HCT116 (cell line): ENCODE measurements at regions not wholly inside any gene's neighbourhood (a gene's known extent, or its start where the extent isn't known, plus 50 kb on each side); places are given as distances from the start of the nearest gene placed in this dataset.

Experiments
- ATAC-seq: fragments of 200-7000 bp; cut with Tn5 transposase; 2 replicates; pipeline ENCODE4 v1.9.1; 2020; ENCODE audit warnings: mild to moderate bottlenecking, moderate library complexity
- BruUV-seq: library from RNA; stranded (reverse); fragments of 400-500 nt; replicated peaks from 2 replicates; lab custom pipeline; 2021; lab: Mats Ljungman, UMichigan
- CTCF ChIA-PET: fragments of 300-600 bp; sonication (Branson Sonifier 250); formaldehyde crosslinking; loops from one replicate; lab custom pipeline; 2021; ENCODE audit warnings: antibody characterized with exemption; lab: Charles Lee
- POLR2A ChIA-PET: fragments of 300-600, 350-600 bp; sonication (Branson Sonifier 250); formaldehyde crosslinking; loops from one replicate; lab custom pipeline; 2021; ENCODE audit warnings: antibody characterized with exemption; lab: Charles Lee
- RAD21 ChIA-PET, 2 experiments: fragments of 300-600 bp; sonication (Branson Sonifier 250); formaldehyde crosslinking; loops; one replicate each; lab custom pipeline; 2023; ENCODE audit warnings: low total read pairs in 2 of 2; ENCODE audit not compliant: uncharacterized antibody in 2 of 2, unreplicated experiment in 2 of 2, low non-redundant PET in 1 of 2; lab: Charles Lee
- DNase-seq: peaks from one replicate; pipeline ENCODE4 v3.0.0-alpha.2; 2010; ENCODE audit warnings: low read depth, low spot score
- H2AFZ ChIP-seq: fragments of 200-600 bp; shearing (Covaris generic), sonication (generic); 2 replicates; pipeline ENCODE4 v1.6.1; 2017; ENCODE audit warnings: low read depth, mixed run types, mixed read lengths, antibody characterized with exemption, low read length; ENCODE audit not compliant: poor library complexity, severe bottlenecking
- H3K27ac ChIP-seq: 2 replicates; pipeline ENCODE4 v1.5.1; 2012; ENCODE audit warnings: low read depth, low read length
- H3K27me3 ChIP-seq: fragments of 200-600 bp; sonication (generic); 2 replicates; pipeline ENCODE4 v1.6.1; 2016; ENCODE audit warnings: mixed run types, low read length, mixed read lengths; ENCODE audit not compliant: insufficient read depth
- H3K36me3 ChIP-seq, 2 experiments: fragments of 200-500 bp in 1 of 2; fragments of 200-600 bp in 1 of 2; sonication (Bioruptor generic) in 1 of 2; sonication (generic) in 1 of 2; 2 replicates each; pipeline versions ENCODE4 v1.5.1 to v1.6.1; 2014 to 2016; ENCODE audit warnings: low read length in 2 of 2, inconsistent platforms in 1 of 2, mixed read lengths in 1 of 2, mixed run types in 1 of 2; ENCODE audit not compliant: insufficient read depth in 2 of 2, control insufficient read depth in 1 of 2
- H3K4me1 ChIP-seq, 2 experiments: fragments of 200-600 bp in 1 of 2; sonication (generic) in 1 of 2; 2 replicates each; pipeline versions ENCODE4 v1.5.1 to v1.6.1; 2012 to 2017; ENCODE audit warnings: low read length in 2 of 2, inconsistent platforms in 1 of 2, mild to moderate bottlenecking in 1 of 2, mixed read lengths in 1 of 2, mixed run types in 1 of 2, moderate library complexity in 1 of 2; ENCODE audit not compliant: insufficient read depth in 2 of 2, control insufficient read depth in 1 of 2
- H3K4me2 ChIP-seq: fragments of 200-600 bp; sonication (generic); 2 replicates; pipeline ENCODE4 v1.6.1; 2017; ENCODE audit warnings: mixed run types, low read length, mixed read lengths
- H3K4me3 ChIP-seq, 2 experiments: fragments of 200-600 bp in 1 of 2; sonication (generic) in 1 of 2; replicated peaks in 1 of 2; 2 replicates each; pipeline ENCODE4 v1.5.1; 2011 to 2016; ENCODE audit warnings: low read length in 2 of 2, control low read depth in 1 of 2, low read depth in 1 of 2, mild to moderate bottlenecking in 1 of 2, mixed read lengths in 1 of 2, mixed run types in 1 of 2
- H3K79me2 ChIP-seq: fragments of 200-600 bp; sonication (generic); 2 replicates; pipeline ENCODE4 v1.6.1; 2017; ENCODE audit warnings: mild to moderate bottlenecking, mixed run types, low read length, moderate library complexity, mixed read lengths; ENCODE audit not compliant: insufficient read depth
- H3K9ac ChIP-seq: fragments of 200-600 bp; sonication (generic); 2 replicates; pipeline ENCODE4 v1.6.1; 2016; ENCODE audit warnings: low read length, mixed read lengths
- H3K9me2 ChIP-seq: fragments of 200-600 bp; sonication (generic), shearing (Covaris generic); 2 replicates; pipeline ENCODE4 v1.6.1; 2017; ENCODE audit warnings: mixed run types, mild to moderate bottlenecking, moderate library complexity; ENCODE audit not compliant: insufficient read depth
- H3K9me3 ChIP-seq, 2 experiments: fragments of 200-500 bp in 1 of 2; fragments of 200-600 bp in 1 of 2; sonication (Bioruptor generic) in 1 of 2; sonication (generic) in 1 of 2; 2 replicates each; pipeline ENCODE4 v1.6.1; 2014 to 2017; ENCODE audit warnings: low read length in 2 of 2, mixed read lengths in 2 of 2, inconsistent platforms in 1 of 2, low read depth in 1 of 2, mild to moderate bottlenecking in 1 of 2, mixed run types in 1 of 2, moderate library complexity in 1 of 2; ENCODE audit not compliant: control insufficient read depth in 1 of 2, insufficient read depth in 1 of 2
- H4K20me1 ChIP-seq: fragments of 200-600 bp; sonication (generic), shearing (Covaris generic); 2 replicates; pipeline ENCODE4 v1.6.1; 2017; ENCODE audit warnings: mixed run types, mild to moderate bottlenecking, moderate library complexity; ENCODE audit not compliant: insufficient read depth
- CEBPB ChIP-seq: IDR thresholded peaks from 2 replicates; pipeline ENCODE4 v1.6.1; 2012; ENCODE audit warnings: low read depth
- EGR1 ChIP-seq: IDR thresholded peaks from 2 replicates; pipeline ENCODE4 v1.6.1; 2012; ENCODE audit warnings: low read depth
- ZNF274 ChIP-seq: fragments of 200-500 bp; sonication (Bioruptor generic); IDR thresholded peaks from 2 replicates; pipeline ENCODE4 v1.6.1; 2014; ENCODE audit warnings: mild to moderate bottlenecking, low read depth, low read length, inconsistent platforms
- intact Hi-C: fragments of 100-400 bp; cut with micrococcal nuclease; formaldehyde crosslinking; loops from 2 replicates; pipeline ENCODE4 v1.10.0; 2022
- TF ChIP-seq, protein P1 (sequence below): IDR thresholded peaks from 2 replicates; pipeline ENCODE4 v1.6.1; 2012
- TF ChIP-seq, protein P2 (sequence below): IDR thresholded peaks from 2 replicates; pipeline ENCODE4 v1.6.1; 2012
- TF ChIP-seq, protein P3 (sequence below): IDR thresholded peaks from 2 replicates; pipeline ENCODE4 v1.6.1; 2012; ENCODE audit warnings: low read depth

DNA sequence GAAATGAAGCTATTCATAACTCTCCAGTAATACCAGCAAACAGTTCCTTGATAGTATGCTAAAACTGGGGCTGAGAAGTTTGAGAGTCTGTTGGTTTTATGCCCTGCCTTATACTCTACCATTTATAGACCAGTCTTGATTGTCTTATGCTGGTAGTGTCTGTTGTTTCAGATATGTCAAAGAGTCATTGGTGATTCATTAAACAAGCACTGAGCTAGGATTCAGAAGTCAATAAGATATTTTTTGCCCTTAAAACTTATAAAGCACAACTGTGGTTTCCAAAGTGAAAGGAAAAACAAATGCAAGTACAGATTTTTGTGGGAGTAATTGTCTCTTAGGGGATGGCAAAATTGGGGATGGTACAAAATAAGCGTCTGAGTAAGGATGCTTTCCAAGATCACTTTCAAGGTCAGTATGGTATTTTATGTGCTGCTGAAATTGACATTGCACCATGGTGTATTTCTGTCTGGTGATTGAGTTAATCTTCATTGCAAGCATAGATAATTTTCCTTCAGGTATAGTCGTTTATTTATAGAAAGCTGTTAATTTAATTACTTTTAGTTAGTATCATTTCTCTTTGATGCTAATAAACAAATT lies 289.5 kb upstream of the E2F7 start:
- ATAC-seq (no peak), DNase-seq (no peak)
- Histone ChIP-seq H3K4me3 (no peak overlapping the region), H3K4me2 (no peak overlapping the region), H4K20me1 (no peaks in the 10 kb centered on the region), H3K9ac (no peak overlapping the region), H3K79me2 (no peaks in the 10 kb centered on the region), H3K9me2 (no peaks in the 10 kb centered on the region), H3K4me1 (no peaks in the 10 kb centered on the region), H2AFZ (no peak overlapping the region), H3K9me3 (no peaks in the 10 kb centered on the region), H3K27ac (no peak overlapping the region), H3K27me3 (no peaks in the 10 kb centered on the region), H3K36me3 (no peaks in the 10 kb centered on the region)
- TF ChIP-seq CEBPB (no peak), ZNF274 (no peak), EGR1 (no peak)
- TF ChIP-seq, protein P1, sequence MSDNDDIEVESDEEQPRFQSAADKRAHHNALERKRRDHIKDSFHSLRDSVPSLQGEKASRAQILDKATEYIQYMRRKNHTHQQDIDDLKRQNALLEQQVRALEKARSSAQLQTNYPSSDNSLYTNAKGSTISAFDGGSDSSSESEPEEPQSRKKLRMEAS: no peak
- TF ChIP-seq, protein P2, sequence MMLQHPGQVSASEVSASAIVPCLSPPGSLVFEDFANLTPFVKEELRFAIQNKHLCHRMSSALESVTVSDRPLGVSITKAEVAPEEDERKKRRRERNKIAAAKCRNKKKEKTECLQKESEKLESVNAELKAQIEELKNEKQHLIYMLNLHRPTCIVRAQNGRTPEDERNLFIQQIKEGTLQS: no peak
- TF ChIP-seq, protein P3, sequence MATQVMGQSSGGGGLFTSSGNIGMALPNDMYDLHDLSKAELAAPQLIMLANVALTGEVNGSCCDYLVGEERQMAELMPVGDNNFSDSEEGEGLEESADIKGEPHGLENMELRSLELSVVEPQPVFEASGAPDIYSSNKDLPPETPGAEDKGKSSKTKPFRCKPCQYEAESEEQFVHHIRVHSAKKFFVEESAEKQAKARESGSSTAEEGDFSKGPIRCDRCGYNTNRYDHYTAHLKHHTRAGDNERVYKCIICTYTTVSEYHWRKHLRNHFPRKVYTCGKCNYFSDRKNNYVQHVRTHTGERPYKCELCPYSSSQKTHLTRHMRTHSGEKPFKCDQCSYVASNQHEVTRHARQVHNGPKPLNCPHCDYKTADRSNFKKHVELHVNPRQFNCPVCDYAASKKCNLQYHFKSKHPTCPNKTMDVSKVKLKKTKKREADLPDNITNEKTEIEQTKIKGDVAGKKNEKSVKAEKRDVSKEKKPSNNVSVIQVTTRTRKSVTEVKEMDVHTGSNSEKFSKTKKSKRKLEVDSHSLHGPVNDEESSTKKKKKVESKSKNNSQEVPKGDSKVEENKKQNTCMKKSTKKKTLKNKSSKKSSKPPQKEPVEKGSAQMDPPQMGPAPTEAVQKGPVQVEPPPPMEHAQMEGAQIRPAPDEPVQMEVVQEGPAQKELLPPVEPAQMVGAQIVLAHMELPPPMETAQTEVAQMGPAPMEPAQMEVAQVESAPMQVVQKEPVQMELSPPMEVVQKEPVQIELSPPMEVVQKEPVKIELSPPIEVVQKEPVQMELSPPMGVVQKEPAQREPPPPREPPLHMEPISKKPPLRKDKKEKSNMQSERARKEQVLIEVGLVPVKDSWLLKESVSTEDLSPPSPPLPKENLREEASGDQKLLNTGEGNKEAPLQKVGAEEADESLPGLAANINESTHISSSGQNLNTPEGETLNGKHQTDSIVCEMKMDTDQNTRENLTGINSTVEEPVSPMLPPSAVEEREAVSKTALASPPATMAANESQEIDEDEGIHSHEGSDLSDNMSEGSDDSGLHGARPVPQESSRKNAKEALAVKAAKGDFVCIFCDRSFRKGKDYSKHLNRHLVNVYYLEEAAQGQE: no peak
- no TSS peak for BruUV-seq
- intact Hi-C loops: no loop called here
- RAD21 ChIA-PET: no interaction called here
- POLR2A ChIA-PET: no interaction called here
- CTCF ChIA-PET: no interaction called here
